ENCODE measurements at regions not wholly inside any gene's neighbourhood (a gene's known extent, or its start where the extent isn't known, plus 50 kb on each side); places are given as distances from the start of the nearest gene placed in this dataset.
A peak's percentile ranks its signal among the peaks of the same experiment; 100 is the strongest.

DNA sequence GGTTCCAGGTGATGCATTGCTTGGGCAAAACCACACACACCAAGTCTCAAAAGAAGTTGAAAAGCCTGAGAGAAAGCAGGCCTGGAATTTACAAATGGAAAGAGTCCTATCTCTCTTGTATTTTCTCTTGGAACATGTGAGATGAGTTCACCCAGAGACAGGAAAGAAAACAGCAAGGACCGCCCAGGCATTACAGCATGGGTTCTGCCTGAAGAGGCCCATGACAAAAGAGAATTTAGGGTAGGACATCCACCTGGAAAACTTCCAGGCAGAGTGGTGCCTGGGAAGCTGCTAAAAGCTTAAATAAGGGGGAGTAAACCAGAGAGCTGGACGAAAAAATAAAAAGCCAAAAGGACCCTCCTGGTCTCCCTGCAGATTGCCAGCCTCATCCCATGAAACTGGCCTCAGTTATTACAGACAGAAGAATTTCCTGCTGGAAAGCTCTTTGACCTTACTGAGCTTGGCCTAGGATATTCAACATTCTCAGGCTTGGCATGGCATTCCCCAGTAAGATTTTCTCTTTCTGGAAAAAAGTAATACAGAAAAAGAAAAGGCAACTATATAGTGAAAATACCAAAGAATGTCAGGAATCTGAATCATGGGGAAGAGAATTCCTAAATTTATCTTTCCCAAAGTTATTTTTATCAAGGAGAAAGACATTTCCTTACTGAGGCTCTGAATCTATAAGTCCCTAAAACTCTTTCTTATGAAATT lies 121.3 kb upstream of the NUDT4 start:
- no peak for TF ChIP-seq CTCF (IDR thresholded peaks at IDR 0.05)
- Mint-ChIP-seq H3K36me3 (ENCODE audit: low read depth) (peaks cover 27% of the 10 kb centered on the region), H3K9me3 (peaks cover 36% of the 10 kb centered on the region), H3K27me3 (ENCODE audit: low read depth, poor library complexity) (no peaks in the 10 kb centered on the region), H3K4me3 (no peak overlapping the region), H3K4me1 (peaks cover 6% of the 10 kb centered on the region), H3K27ac (peak overlapping the region; percentile 97)
- no peak for DNase-seq

GRCh38 chr12:93261505-93262094 lies 116.1 kb upstream of the NUDT4 start:
- DNase-seq: no peak
- Mint-ChIP-seq H3K9me3 (peaks cover 4% of the 10 kb centered on the region), H3K27me3 (ENCODE audit: low read depth, poor library complexity) (peaks cover 3% of the 10 kb centered on the region), H3K36me3 (ENCODE audit: low read depth) (no peaks in the 10 kb centered on the region), H3K4me1 (peaks cover 11% of the 10 kb centered on the region), H3K4me3 (no peak overlapping the region), H3K27ac (no peak overlapping the region)
- no peak for TF ChIP-seq CTCF (IDR thresholded peaks at IDR 0.05)

DNA sequence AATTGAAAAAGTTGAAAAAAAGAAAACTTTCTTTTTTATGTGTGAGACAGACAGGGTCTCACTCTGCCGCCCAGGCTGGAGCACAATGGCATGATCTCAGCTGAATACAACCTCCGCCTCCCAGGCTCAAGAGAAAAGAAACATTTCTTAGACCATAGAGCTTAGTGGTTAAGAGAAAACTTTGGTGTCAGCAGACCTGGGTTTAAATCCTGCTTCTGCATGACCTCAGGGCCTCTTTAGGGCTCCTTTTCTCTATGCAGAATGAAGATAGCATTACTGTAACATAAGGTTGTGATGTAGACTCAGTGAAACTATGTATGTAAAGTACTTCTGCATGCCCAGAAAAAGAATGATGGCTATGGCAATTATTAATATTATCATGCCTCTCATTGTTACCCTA lies 104.7 kb upstream of the NUDT4 start:
- DNase-seq: no peak
- H3K27ac Mint-ChIP-seq: peak overlapping the region; percentile 32
- no peak for TF ChIP-seq CTCF (IDR thresholded peaks at IDR 0.05)
- H3K9me3 Mint-ChIP-seq: peaks cover 30% of the 10 kb centered on the region
- no peaks in the 10 kb centered on the region for H3K27me3 Mint-ChIP-seq (ENCODE audit: low read depth, poor library complexity)
- H3K4me3 Mint-ChIP-seq: no peak overlapping the region
- H3K36me3 Mint-ChIP-seq (ENCODE audit: low read depth): peaks cover 22% of the 10 kb centered on the region
- peaks cover 40% of the 10 kb centered on the region for H3K4me1 Mint-ChIP-seq

GRCh38 chr12:93273834-93274564 lies 103.7 kb upstream of the NUDT4 start:
- peaks cover 23% of the 10 kb centered on the region for H3K9me3 Mint-ChIP-seq
- DNase-seq: peak; percentile 36
- H3K4me3 Mint-ChIP-seq: peak overlapping the region; percentile 57
- H3K4me1 Mint-ChIP-seq: peaks cover 47% of the 10 kb centered on the region
- no peak for TF ChIP-seq CTCF (IDR thresholded peaks at IDR 0.05)
- no peaks in the 10 kb centered on the region for H3K27me3 Mint-ChIP-seq (ENCODE audit: low read depth, poor library complexity)
- peak overlapping the region; percentile 94 for H3K27ac Mint-ChIP-seq
- peaks cover 17% of the 10 kb centered on the region for H3K36me3 Mint-ChIP-seq (ENCODE audit: low read depth)

DNA sequence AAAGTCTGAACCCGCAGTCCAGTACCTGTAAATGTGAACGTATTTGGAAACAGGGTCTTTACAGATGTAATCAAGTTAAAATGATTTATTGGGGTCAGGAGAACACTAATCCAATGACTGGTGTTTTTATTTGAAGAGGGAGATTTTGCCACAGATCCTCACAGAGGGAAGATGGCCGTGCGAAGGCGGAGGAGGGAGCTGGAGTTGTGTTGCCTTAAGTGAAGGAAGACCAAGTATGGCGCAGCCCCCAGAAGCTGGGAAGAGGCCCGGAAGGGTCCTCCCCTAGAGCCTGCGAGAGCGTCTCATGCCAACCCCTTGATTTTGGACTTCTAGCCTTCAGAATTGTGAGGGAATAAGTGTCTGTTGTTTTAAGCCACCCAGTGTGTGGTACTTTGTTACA lies 102.8 kb upstream of the NUDT4 start:
- Mint-ChIP-seq H3K4me3 (peak overlapping the region; percentile 7), H3K9me3 (peaks cover 15% of the 10 kb centered on the region), H3K27me3 (ENCODE audit: low read depth, poor library complexity) (no peaks in the 10 kb centered on the region), H3K27ac (peak overlapping the region; percentile 94), H3K36me3 (ENCODE audit: low read depth) (peaks cover 11% of the 10 kb centered on the region), H3K4me1 (peaks cover 56% of the 10 kb centered on the region)
- no peak for TF ChIP-seq CTCF (IDR thresholded peaks at IDR 0.05)
- DNase-seq: peak; percentile 6
